Neural progenitor cell (in vitro differentiated cells): ENCODE measurements at regions not wholly inside any gene's neighbourhood (a gene's known extent, or its start where the extent isn't known, plus 50 kb on each side); places are given as distances from the start of the nearest gene placed in this dataset.

Experiments
- CTCF ChIP-seq: fragments of 200-600 bp; sonication (generic); IDR thresholded peaks from 2 replicates; pipeline ENCODE4 v1.5.1; 2017; ENCODE audit warnings: antibody characterized with exemption, mild to moderate bottlenecking
- EZH2phosphoT487 ChIP-seq: fragments of 200-600 bp; sonication (generic); IDR thresholded peaks from 2 replicates; pipeline ENCODE4 v1.6.1; 2017; ENCODE audit warnings: antibody characterized with exemption

- TF ChIP-seq CTCF (no peak), EZH2phosphoT487 (no peak)
These were observed 1134.9 kb downstream of the ROBO2 start for GRCh38 chr3:78174821-78175220.
